B cell (primary cell): ENCODE measurements at regions not wholly inside any gene's neighbourhood (a gene's known extent, or its start where the extent isn't known, plus 50 kb on each side); places are given as distances from the start of the nearest gene placed in this dataset.

Experiments
- EZH2 ChIP-seq: IDR thresholded peaks from 2 replicates; pipeline ENCODE4 v1.6.1; 2012; ENCODE audit warnings: borderline replicate concordance, low read depth, mild to moderate bottlenecking, moderate library complexity, low read length; ENCODE audit not compliant: insufficient read depth, poor library complexity, severe bottlenecking
- TF ChIP-seq, protein P1 (sequence below): fragments of 200-600 bp; IDR thresholded peaks from one replicate; pipeline ENCODE4 v1.8.0; 2022; ENCODE audit warnings: antibody characterized with exemption, mild to moderate bottlenecking

DNA sequence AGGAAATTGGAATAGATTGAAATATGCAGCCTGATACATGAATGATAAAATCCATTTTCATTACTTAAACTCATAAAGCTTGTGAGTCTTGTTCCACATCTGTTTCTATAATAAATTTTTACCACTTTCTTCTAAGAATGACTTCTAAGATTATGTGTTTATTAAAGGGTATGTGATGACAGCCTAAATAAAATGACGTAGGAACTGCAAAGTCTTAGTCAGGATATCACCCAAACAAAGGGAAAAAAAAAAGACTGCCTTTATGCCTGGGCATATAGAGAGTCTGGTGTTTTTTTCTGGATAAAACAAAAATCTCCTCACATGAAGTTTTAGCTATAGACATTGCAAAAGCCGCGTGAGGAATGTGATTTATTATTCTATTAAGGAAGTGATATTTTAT, 844.0 kb downstream of the DIPK2A start:
- TF ChIP-seq, protein P1, sequence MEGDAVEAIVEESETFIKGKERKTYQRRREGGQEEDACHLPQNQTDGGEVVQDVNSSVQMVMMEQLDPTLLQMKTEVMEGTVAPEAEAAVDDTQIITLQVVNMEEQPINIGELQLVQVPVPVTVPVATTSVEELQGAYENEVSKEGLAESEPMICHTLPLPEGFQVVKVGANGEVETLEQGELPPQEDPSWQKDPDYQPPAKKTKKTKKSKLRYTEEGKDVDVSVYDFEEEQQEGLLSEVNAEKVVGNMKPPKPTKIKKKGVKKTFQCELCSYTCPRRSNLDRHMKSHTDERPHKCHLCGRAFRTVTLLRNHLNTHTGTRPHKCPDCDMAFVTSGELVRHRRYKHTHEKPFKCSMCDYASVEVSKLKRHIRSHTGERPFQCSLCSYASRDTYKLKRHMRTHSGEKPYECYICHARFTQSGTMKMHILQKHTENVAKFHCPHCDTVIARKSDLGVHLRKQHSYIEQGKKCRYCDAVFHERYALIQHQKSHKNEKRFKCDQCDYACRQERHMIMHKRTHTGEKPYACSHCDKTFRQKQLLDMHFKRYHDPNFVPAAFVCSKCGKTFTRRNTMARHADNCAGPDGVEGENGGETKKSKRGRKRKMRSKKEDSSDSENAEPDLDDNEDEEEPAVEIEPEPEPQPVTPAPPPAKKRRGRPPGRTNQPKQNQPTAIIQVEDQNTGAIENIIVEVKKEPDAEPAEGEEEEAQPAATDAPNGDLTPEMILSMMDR: no peak
- no peak for TF ChIP-seq EZH2
